ENCODE measurements at regions not wholly inside any gene's neighbourhood (a gene's known extent, or its start where the extent isn't known, plus 50 kb on each side); places are given as distances from the start of the nearest gene placed in this dataset.

DNA sequence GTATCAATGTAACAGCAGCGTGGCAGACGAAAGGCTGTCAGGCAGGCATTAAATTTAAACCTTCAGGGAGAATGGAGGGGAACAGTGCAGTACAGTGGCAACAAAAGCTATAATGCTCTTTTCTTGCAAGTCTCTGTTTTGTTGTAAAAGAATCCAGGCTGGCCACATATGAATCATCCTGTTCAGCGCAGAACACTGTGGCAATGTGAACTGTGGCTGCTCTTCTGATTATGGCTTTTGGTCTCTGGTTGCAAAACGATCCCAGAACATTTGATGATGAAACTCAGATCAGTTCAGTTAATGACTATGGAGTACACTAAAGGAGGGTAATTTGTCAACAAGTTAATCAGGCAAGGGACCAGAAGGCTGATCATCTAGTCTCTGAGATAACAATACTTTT lies 219.7 kb upstream of the SGO1 start:
- Mint-ChIP-seq H3K27ac (no peak overlapping the region), H3K4me1 (no peaks in the 10 kb centered on the region), H3K9me3 (no peaks in the 10 kb centered on the region), H3K36me3 (no peaks in the 10 kb centered on the region), H3K4me3 (no peak overlapping the region), H3K27me3 (no peaks in the 10 kb centered on the region)
- DNase-seq, result no peak

DNA sequence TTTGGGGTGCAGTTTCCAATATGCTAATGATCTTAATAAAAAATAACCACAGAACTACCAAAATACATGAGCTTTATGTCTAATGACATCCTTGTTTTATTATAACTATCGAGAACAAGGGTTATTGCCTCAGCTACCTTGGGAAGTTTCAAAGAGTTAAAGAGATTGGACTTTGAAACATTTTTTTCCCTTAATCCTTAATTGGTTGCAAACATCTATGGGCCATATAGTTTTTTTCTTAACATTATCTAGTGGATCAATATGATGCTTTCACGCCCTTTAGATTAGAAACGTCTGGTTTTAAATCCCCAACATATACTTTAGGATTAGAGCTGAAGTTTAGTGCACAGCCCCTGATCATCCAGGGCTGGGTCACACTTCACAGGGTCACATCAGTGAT lies 219.2 kb upstream of the SGO1 start:
- DNase-seq, result no peak
- Mint-ChIP-seq H3K9me3 (no peaks in the 10 kb centered on the region), H3K36me3 (no peaks in the 10 kb centered on the region), H3K27me3 (no peaks in the 10 kb centered on the region), H3K4me3 (no peak overlapping the region), H3K4me1 (no peaks in the 10 kb centered on the region), H3K27ac (no peak overlapping the region)

DNA sequence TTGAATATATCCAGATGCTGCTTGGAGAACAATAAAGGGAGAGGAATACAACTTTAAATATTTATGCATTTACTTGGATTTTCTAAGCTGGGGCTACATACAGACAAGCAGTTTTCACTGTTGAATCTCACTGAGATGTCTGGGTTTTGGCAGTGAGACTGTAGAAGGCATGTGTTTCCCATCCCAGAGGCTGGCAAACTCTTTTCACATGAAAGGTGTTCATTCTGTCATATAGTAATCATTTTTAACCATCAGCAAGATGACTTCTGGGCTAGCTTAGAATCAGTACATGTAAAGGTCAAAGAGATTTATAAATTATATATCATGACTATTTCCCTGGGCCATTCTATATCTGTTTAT lies 218.7 kb upstream of the SGO1 start:
- H3K9me3 Mint-ChIP-seq, result no peaks in the 10 kb centered on the region
- no peaks in the 10 kb centered on the region for H3K4me1 Mint-ChIP-seq
- H3K4me3 Mint-ChIP-seq, result no peak overlapping the region
- no peaks in the 10 kb centered on the region for H3K27me3 Mint-ChIP-seq
- H3K27ac Mint-ChIP-seq, result no peak overlapping the region
- no peak for DNase-seq
- no peaks in the 10 kb centered on the region for H3K36me3 Mint-ChIP-seq

DNA sequence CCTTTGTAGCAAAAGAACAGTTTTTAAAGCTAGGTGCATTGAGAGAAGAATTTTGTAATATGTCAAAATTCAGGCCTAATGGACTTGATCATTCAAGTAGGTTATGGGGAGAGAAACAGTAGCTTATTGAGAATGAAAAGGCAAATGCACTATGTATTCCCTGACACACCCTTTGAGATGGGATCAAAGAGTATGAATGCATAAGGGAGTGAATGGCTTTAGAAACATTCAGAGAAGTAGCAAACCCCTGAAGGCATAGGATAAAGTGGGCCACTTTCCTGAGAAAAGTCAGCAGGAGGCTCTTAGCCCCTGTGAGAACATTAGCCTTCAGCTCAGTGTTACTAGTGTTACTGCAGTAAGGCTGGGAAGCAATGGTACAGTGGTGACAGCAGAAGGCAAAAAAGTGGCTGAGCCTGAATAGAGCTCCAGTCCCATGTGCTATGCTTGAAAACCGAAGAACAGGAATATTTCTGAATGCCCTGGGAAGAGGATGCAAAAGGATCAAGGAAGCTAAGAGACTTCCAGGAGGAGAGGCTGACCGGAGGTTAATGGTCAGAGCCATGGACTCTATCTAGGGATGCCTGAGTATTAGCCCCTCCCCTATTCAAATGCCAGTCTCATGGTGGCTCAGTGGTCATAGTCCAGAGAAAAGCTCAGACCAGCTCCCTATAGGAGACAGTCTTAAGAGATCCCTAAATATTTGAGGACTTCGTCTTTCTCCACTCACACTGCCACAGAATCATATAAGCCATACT lies 218.2 kb upstream of the SGO1 start:
- no peak for DNase-seq
- Mint-ChIP-seq H3K4me1 (no peaks in the 10 kb centered on the region), H3K4me3 (no peak overlapping the region), H3K9me3 (no peaks in the 10 kb centered on the region), H3K27ac (no peak overlapping the region), H3K36me3 (no peaks in the 10 kb centered on the region), H3K27me3 (no peaks in the 10 kb centered on the region)

DNA sequence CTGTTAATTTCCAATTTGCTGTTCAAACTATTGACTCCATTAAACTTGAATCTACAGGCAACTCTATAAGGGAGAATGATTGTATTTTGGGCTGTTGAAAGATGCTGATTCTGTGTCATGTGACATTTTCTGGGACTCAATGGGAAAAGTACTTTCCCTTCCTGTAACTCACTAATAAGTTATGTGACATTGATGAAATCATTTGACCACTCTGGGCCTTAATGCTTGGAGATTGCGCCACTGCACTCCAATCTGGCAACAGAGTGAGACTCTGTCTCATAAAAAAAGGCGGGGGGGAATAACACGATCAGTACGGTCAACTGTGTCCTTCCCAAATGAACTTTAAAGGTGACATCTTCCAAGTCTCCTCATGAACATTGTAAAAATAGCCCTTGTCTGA lies 215.2 kb upstream of the SGO1 start:
- no peak overlapping the region for H3K4me3 Mint-ChIP-seq
- H3K9me3 Mint-ChIP-seq, result no peaks in the 10 kb centered on the region
- H3K27me3 Mint-ChIP-seq, result no peaks in the 10 kb centered on the region
- H3K4me1 Mint-ChIP-seq, result no peaks in the 10 kb centered on the region
- no peak overlapping the region for H3K27ac Mint-ChIP-seq
- H3K36me3 Mint-ChIP-seq, result no peaks in the 10 kb centered on the region
- no peak for DNase-seq

DNA sequence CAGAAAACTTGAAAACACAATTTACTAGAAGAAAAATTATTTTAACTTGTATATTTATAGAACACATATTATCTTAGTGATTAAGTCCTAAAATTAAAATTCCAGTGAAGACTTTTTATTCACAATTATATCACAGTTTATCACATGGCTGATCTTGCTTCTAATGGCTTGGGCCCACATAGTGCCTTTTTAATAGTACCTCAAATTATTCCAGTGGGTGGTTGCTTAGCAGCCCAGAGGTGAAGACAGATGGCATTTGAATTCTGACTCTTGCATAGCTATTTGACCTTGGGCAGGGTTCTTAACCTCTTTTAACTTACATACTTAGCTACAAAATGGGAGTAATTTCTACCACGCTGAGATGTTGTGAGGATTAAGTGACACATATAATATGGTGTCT lies 214.7 kb upstream of the SGO1 start:
- Mint-ChIP-seq H3K4me1 (no peaks in the 10 kb centered on the region), H3K4me3 (no peak overlapping the region), H3K27ac (no peak overlapping the region), H3K9me3 (no peaks in the 10 kb centered on the region), H3K27me3 (no peaks in the 10 kb centered on the region), H3K36me3 (no peaks in the 10 kb centered on the region)
- no peak for DNase-seq

DNA sequence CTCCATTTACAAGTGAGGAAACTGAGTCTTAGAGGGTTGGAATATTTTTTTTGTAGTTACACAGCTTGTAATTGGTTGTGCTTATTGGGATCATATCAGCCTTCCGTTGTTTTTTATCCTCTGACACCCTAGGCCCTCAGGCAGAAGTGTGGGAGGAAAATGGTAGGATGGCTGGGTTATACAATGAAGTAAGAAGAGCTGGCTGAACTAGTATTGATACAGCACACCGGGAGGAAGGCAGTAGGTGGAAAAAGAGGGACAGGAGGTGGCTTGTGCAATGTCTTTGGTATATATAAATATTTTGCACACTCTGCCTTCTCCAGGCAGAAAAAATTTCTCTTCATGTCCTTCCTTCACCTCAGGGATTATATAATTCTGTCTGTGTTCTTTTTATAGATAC lies 214.3 kb upstream of the SGO1 start:
- Mint-ChIP-seq H3K36me3 (no peaks in the 10 kb centered on the region), H3K27ac (no peak overlapping the region), H3K4me3 (no peak overlapping the region)

DNA sequence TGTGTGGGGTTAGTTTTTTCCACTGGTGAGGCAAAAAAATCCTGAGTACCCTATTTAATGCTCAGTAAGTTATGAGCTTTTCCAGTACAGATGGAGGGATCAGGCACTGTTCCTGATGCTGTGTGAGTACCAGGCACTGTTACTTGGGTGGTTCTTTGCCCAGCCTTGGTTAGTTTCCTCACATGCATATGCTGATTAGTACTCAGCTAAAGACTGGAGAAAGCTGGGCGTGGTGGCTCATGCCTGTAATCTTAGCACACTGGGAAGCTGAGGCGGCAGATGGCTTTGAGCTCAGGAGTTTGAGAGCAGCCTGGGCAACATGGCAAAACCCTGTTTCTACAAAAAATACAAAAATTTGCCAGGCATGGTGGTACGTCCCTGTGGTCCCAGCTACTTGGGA lies 210.3 kb upstream of the SGO1 start:
- Mint-ChIP-seq H3K4me3 (no peak overlapping the region), H3K9me3 (peaks cover 7% of the 10 kb centered on the region)

More for the DNA sequence above, 214.3 kb upstream of the SGO1 start:
- Mint-ChIP-seq H3K27me3 (no peaks in the 10 kb centered on the region), H3K9me3 (no peaks in the 10 kb centered on the region), H3K4me1 (no peaks in the 10 kb centered on the region)
- no peak for DNase-seq

DNA sequence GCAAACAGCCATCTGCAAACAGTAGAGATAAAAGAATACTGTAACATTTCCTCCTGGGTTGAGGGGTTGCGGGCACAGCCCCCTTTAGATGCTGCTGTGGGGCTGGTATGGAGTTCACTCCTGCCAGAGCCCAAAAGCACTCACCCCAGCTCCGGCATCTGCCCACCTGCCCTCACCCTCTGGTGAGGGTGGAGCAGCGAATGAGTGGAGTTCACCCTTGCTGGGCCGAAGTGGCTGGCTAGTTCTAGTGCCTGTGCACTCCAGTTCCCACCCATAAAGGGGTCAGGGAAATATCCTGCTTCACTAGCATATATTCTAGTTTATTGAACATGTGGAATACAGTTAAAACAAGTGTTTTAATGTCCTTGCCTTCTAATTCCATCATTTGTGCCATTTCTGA lies 209.7 kb upstream of the SGO1 start:
- Mint-ChIP-seq H3K36me3 (peaks cover 6% of the 10 kb centered on the region), H3K27me3 (no peaks in the 10 kb centered on the region), H3K9me3 (peaks cover 7% of the 10 kb centered on the region), H3K27ac (no peak overlapping the region), H3K4me1 (no peaks in the 10 kb centered on the region), H3K4me3 (no peak overlapping the region)
- no peak for DNase-seq

More for the DNA sequence above, 210.3 kb upstream of the SGO1 start:
- no peak for DNase-seq
- Mint-ChIP-seq H3K36me3 (peaks cover 6% of the 10 kb centered on the region), H3K4me1 (no peaks in the 10 kb centered on the region), H3K27ac (no peak overlapping the region), H3K27me3 (no peaks in the 10 kb centered on the region)

DNA sequence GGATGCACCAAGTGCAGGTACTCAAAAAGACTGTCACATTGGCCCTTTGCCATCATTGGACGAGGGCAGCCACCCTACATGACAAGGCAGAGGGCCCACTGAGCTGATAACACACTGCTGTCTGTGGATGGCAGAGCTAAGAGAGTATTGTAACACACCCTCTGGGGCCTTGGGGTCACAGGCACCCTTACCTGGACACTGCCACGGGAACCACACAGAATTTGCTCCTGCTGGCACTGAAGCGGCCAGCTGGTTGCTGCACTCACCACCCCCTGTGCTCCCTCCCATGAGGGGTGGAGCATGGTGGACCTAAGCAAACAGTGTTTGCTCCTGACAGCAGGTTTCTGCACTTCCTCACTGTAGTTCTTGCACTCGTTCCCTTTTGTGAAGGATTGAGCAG lies 208.2 kb upstream of the SGO1 start:
- peaks cover 6% of the 10 kb centered on the region for H3K36me3 Mint-ChIP-seq
- no peak for DNase-seq
- no peak overlapping the region for H3K27ac Mint-ChIP-seq
- no peaks in the 10 kb centered on the region for H3K4me1 Mint-ChIP-seq
- no peaks in the 10 kb centered on the region for H3K27me3 Mint-ChIP-seq
- H3K4me3 Mint-ChIP-seq, result no peak overlapping the region
- H3K9me3 Mint-ChIP-seq, result peaks cover 7% of the 10 kb centered on the region

DNA sequence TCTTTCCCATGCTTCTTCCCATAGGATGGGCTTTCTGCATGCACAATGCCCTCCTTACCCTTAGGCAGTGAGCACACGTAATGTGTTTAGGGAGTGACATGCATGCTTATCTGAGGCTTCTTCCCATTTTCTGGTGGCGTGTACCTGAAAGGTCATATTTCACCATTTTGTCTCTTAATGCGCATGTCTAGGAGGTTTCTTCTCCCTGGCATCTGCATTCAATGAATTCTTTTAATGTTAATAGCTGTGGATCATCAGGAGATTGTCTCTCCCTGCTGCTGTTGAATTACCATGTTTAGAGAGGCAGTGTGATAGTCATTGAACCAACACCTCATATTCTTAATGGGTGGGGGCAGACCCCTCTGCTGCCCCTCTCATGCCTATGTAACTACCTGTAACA lies 205.6 kb upstream of the SGO1 start:
- H3K27me3 Mint-ChIP-seq, result no peaks in the 10 kb centered on the region
- peaks cover 7% of the 10 kb centered on the region for H3K36me3 Mint-ChIP-seq
- no peaks in the 10 kb centered on the region for H3K4me1 Mint-ChIP-seq
- peaks cover 7% of the 10 kb centered on the region for H3K9me3 Mint-ChIP-seq
- no peak overlapping the region for H3K27ac Mint-ChIP-seq
- no peak for DNase-seq
- no peak overlapping the region for H3K4me3 Mint-ChIP-seq

DNA sequence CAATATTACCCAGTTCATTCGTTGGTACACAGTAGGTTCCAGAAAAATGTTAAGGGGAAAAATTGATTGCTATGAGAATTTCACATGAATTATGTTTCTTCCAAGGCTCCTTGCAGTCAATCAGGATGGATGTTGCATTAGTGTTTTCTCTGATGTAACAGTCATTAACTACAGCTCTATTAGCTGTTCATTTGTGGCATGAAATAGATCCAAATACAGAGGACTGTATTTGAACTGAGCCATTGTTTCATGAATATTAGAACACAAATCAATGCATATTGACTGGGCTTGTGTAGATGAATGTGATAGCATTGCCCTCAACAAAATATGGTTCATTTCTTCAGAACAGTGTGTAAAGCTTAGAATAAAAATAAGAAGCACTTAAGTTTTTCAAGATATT lies 203.0 kb upstream of the SGO1 start:
- no peak overlapping the region for H3K27ac Mint-ChIP-seq
- no peak for DNase-seq
- H3K4me3 Mint-ChIP-seq, result no peak overlapping the region
- peaks cover 7% of the 10 kb centered on the region for H3K36me3 Mint-ChIP-seq
- H3K9me3 Mint-ChIP-seq, result peaks cover 6% of the 10 kb centered on the region
- H3K4me1 Mint-ChIP-seq, result no peaks in the 10 kb centered on the region
- H3K27me3 Mint-ChIP-seq, result no peaks in the 10 kb centered on the region

DNA sequence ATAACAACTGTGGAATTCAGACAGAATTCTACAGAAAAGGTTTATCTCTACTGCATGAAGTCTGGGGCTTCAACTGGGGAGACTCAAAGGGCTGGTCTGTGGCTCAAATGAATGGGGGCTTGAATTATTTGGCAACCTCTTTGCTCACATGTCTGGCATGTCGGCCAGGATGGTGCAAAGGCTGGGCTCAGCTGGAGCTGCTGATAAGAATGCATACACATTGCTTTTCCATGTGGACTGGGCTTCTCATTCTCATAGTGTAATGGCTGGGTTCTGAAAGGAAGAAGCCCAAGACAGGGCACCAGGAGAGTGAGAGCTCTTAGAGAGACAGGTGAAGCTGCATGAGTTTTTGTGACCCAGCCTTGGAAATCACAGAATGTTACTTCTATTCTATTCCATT lies 194.3 kb upstream of the SGO1 start:
- Mint-ChIP-seq H3K36me3 (peaks cover 2% of the 10 kb centered on the region), H3K4me1 (peaks cover 4% of the 10 kb centered on the region), H3K4me3 (no peak overlapping the region), H3K27me3 (no peaks in the 10 kb centered on the region), H3K27ac (no peak overlapping the region), H3K9me3 (peaks cover 1% of the 10 kb centered on the region)
- no peak for DNase-seq

DNA sequence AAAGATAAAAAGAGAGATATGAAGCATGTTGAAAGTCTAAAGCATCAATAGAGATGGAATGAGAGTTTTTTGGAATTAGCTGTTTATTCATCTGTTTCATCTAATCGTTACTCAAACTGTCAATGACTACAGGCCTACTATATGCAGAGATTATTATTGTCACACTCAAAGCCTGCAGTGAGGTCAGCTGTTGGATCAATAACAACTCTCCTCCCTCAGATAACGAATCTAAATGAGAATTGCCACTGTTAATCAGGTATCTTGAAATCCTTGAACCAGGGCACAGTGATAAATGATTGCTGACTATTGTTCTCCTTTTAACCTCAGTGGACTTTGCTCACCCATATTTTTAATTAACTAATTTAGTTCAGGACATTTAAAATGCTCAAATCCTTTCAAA lies 192.3 kb upstream of the SGO1 start:
- H3K4me3 Mint-ChIP-seq, result no peak overlapping the region
- H3K4me1 Mint-ChIP-seq, result peaks cover 4% of the 10 kb centered on the region
- H3K27ac Mint-ChIP-seq, result no peak overlapping the region
- peaks cover 1% of the 10 kb centered on the region for H3K9me3 Mint-ChIP-seq
- no peak for DNase-seq
- H3K36me3 Mint-ChIP-seq, result peaks cover 2% of the 10 kb centered on the region
- no peaks in the 10 kb centered on the region for H3K27me3 Mint-ChIP-seq

DNA sequence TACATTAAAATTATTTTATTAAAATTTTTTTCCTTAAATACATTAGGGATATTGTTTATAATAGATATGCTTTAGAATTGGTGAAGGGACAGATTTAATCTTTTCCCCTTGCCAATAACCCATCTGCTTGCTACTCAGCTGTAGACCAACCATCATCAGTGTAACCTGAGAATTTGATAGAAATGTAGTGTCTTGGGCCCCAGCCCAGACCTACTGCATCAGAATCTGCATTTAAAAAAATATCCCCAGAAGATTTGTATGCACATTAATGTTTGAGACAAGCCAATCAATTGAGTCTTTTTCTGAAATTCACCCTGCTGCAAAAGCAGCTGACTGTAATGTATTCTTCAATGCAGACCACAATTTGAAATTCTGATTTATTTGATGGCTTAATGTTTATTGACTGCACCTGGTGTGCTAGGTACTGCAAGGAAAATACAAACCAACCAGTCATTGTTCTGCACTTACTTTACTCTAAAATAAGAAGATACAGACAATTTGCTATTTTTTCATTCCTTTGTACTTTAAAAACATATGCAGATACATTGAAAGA lies 190.7 kb upstream of the SGO1 start:
- DNase-seq, result no peak
- peaks cover 1% of the 10 kb centered on the region for H3K9me3 Mint-ChIP-seq
- H3K4me3 Mint-ChIP-seq, result no peak overlapping the region
- H3K27me3 Mint-ChIP-seq, result no peaks in the 10 kb centered on the region
- no peak overlapping the region for H3K27ac Mint-ChIP-seq
- peaks cover 2% of the 10 kb centered on the region for H3K36me3 Mint-ChIP-seq
- H3K4me1 Mint-ChIP-seq, result peaks cover 4% of the 10 kb centered on the region

DNA sequence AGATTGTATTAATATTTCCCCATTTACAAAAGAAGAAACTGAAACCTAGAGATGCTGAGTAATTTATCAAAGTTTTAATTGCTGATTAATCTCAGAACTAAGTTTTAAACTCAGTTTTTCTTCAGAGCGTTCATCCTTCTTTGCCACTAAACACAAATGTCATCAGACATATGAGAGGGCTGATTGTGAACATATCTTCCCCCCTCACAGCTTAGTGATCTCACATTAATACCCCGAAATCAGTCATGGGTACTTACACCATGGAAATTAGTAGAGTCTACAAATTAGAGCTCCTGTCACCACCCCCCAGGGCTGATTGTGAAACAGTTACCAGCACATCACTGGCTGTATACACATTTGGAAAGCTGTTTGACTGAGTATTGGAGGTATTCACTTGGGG lies 189.3 kb upstream of the SGO1 start:
- DNase-seq, result no peak
- H3K36me3 Mint-ChIP-seq, result peaks cover 2% of the 10 kb centered on the region
- no peak overlapping the region for H3K4me3 Mint-ChIP-seq
- no peaks in the 10 kb centered on the region for H3K27me3 Mint-ChIP-seq
- peaks cover 4% of the 10 kb centered on the region for H3K4me1 Mint-ChIP-seq
- peaks cover 1% of the 10 kb centered on the region for H3K9me3 Mint-ChIP-seq
- no peak overlapping the region for H3K27ac Mint-ChIP-seq
